Dendritic cell treated with granulocyte-macrophage colony-stimulating factor and Interleukin-4, amounts not matched to agents 40 ng/mL and 50 ng/mL, for 4 days (primary cell): ENCODE measurements at regions not wholly inside any gene's neighbourhood (a gene's known extent, or its start where the extent isn't known, plus 50 kb on each side); places are given as distances from the start of the nearest gene placed in this dataset.

ENCODE experiments used
- H3K27ac Mint-ChIP-seq: one replicate; pipeline ENCODE4 v1.8.0; 2022; ENCODE audit warnings: mild to moderate bottlenecking, mixed read lengths
- H3K27me3 Mint-ChIP-seq: one replicate; pipeline ENCODE4 v1.8.0; 2022; ENCODE audit warnings: mild to moderate bottlenecking, mixed read lengths
- H3K36me3 Mint-ChIP-seq: one replicate; pipeline ENCODE4 v1.8.0; 2022; ENCODE audit warnings: low read depth, mixed read lengths
- H3K4me1 Mint-ChIP-seq: one replicate; pipeline ENCODE4 v1.8.0; 2022; ENCODE audit warnings: low read depth, mixed read lengths
- H3K4me3 Mint-ChIP-seq: one replicate; pipeline ENCODE4 v1.8.0; 2022; ENCODE audit warnings: mild to moderate bottlenecking, moderate library complexity, mixed read lengths
- H3K9me3 Mint-ChIP-seq: one replicate; pipeline ENCODE4 v1.8.0; 2022; ENCODE audit warnings: mixed read lengths
- intact Hi-C: fragments of 100-400 bp; cut with micrococcal nuclease; formaldehyde crosslinking; loops from one replicate; pipeline ENCODE4 v1.15.0; 2022

GRCh38 chr10:129410688-129411392 lies 56.2 kb upstream of the MGMT start:
- peaks cover 6% of the 10 kb centered on the region for H3K27me3 Mint-ChIP-seq
- no peaks in the 10 kb centered on the region for H3K4me1 Mint-ChIP-seq
- H3K9me3 Mint-ChIP-seq: no peaks in the 10 kb centered on the region
- no peak overlapping the region for H3K4me3 Mint-ChIP-seq
- intact Hi-C loops: no loop called here
- no peaks in the 10 kb centered on the region for H3K36me3 Mint-ChIP-seq
- H3K27ac Mint-ChIP-seq: no peak overlapping the region

DNA sequence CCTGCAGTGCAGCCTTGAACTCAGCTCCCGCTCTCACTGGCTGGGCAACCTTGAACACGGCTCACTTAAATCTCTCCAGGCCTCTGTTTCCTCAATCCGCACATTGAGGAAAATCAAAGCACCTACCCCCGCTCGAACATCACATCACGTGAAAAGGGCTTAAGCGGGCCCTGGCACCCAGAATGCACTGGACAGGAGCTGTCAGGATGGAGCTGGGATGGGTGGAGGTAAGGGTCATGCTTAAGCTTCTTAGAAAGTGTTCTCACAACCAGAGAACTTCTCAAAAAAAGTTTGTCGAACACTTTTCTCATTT lies 55.7 kb upstream of the MGMT start:
- Mint-ChIP-seq H3K4me1 (no peaks in the 10 kb centered on the region), H3K27ac (no peak overlapping the region), H3K36me3 (no peaks in the 10 kb centered on the region), H3K9me3 (no peaks in the 10 kb centered on the region), H3K4me3 (no peak overlapping the region), H3K27me3 (peaks cover 4% of the 10 kb centered on the region)
- intact Hi-C loops: no loop called here

DNA sequence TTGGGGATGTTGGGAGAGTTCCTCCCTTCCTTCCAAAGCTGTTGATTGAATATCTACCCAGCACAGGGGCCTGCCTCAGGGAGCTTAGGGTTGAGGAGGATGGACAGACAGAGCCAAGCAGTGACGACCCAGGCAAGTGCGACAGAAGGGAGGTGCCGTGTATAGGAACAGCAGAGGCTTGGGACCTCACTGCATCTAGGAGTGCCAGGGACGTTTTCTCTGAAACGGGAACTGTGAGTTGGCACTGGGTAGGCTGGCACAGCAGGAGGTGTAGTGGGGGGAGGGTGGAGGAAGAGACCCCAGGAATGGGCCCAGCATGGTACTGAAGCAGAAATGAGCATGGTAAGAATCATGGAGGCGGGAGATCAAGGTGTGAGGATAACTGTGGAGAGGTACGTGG lies 55.3 kb upstream of the MGMT start:
- Mint-ChIP-seq H3K9me3 (no peaks in the 10 kb centered on the region), H3K27ac (no peak overlapping the region), H3K4me1 (no peaks in the 10 kb centered on the region), H3K4me3 (no peak overlapping the region), H3K27me3 (peaks cover 4% of the 10 kb centered on the region), H3K36me3 (no peaks in the 10 kb centered on the region)
- intact Hi-C loops: no loop called here

- intact Hi-C loops: no loop called here
- Mint-ChIP-seq H3K27ac (no peak overlapping the region), H3K27me3 (peaks cover 4% of the 10 kb centered on the region), H3K4me1 (no peaks in the 10 kb centered on the region), H3K4me3 (no peak overlapping the region), H3K9me3 (no peaks in the 10 kb centered on the region), H3K36me3 (no peaks in the 10 kb centered on the region)
Observed at GRCh38 chr10:129413024-129413423, 54.0 kb upstream of the MGMT start.

GRCh38 chr10:129415215-129416140 lies 51.6 kb upstream of the MGMT start:
- H3K27ac Mint-ChIP-seq: no peak overlapping the region
- H3K4me3 Mint-ChIP-seq: no peak overlapping the region
- no peaks in the 10 kb centered on the region for H3K9me3 Mint-ChIP-seq
- intact Hi-C loops: no loop called here
- H3K36me3 Mint-ChIP-seq: no peaks in the 10 kb centered on the region
- H3K27me3 Mint-ChIP-seq: peaks cover 1% of the 10 kb centered on the region
- no peaks in the 10 kb centered on the region for H3K4me1 Mint-ChIP-seq

DNA sequence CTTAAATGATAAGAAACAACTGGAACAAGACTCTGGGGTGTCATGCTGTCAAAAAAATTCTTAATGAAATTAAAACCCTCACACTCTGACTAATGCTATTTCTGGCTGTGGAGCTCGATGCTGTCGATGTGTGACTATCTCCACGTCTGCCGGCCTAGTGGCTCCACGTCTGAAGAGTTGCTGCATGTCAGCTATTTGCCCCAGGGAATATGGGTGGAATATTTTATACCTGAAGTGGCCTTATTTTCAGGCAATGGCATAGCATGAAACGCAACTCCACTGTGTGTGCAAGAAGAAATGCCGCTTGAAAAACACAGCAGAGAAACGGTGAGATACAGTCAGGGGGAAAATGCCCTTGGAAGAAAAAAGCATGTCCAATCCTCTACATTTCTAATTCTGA lies 50.9 kb upstream of the MGMT start:
- H3K27ac Mint-ChIP-seq: no peak overlapping the region
- H3K4me1 Mint-ChIP-seq: no peaks in the 10 kb centered on the region
- peaks cover 1% of the 10 kb centered on the region for H3K27me3 Mint-ChIP-seq
- no peaks in the 10 kb centered on the region for H3K36me3 Mint-ChIP-seq
- H3K9me3 Mint-ChIP-seq: no peaks in the 10 kb centered on the region
- no peak overlapping the region for H3K4me3 Mint-ChIP-seq
- intact Hi-C loops: no loop called here

DNA sequence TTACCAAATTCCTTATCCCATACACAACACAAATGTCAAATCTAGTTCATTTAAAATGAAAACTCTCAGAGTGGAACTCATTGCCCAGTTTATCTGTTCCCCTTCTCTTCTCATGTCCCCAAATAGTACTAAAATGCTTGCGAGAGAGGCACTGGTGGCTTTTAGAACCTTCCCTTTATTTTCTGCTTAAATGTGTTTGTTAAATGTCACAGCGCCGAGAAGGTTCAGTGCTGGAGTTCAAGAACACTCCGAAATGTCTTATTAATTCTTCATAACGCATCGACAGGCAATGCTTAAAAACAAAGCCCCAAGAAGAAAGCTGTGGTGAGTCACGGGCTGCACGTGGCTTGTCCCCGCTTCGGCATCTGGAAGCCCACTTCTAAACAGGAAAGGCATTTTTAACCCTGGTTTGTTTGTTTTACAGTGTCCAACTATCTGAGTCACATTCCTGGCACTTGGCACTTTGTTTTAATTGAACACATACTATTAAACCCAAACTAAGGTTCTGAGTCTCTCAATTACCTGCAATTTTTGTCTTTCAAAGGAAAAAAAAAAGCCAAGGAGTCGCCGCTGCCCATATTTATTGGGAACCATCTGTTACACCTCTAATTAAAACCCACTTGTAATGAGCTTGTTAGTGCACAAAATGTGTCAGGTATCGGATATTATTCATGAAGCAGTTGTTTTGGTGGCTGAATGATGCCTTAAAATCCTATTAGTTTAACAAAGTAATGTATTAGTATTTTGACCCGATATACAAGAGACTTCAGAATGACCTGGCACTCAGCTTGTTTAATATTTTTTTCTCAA lies 49.9 kb upstream of the MGMT start:
- no peaks in the 10 kb centered on the region for H3K9me3 Mint-ChIP-seq
- no peaks in the 10 kb centered on the region for H3K36me3 Mint-ChIP-seq
- no peak overlapping the region for H3K27ac Mint-ChIP-seq
- no peaks in the 10 kb centered on the region for H3K27me3 Mint-ChIP-seq
- H3K4me1 Mint-ChIP-seq: no peaks in the 10 kb centered on the region
- H3K4me3 Mint-ChIP-seq: no peak overlapping the region
- intact Hi-C loops: no loop called here
